ENCODE measurements at regions not wholly inside any gene's neighbourhood (a gene's known extent, or its start where the extent isn't known, plus 50 kb on each side); places are given as distances from the start of the nearest gene placed in this dataset.
"Not testable (repeated sequence)": the region's sequence is repeated elsewhere in the genome, so short reads cannot be mapped to it uniquely, and the experiment has no call there.

DNA sequence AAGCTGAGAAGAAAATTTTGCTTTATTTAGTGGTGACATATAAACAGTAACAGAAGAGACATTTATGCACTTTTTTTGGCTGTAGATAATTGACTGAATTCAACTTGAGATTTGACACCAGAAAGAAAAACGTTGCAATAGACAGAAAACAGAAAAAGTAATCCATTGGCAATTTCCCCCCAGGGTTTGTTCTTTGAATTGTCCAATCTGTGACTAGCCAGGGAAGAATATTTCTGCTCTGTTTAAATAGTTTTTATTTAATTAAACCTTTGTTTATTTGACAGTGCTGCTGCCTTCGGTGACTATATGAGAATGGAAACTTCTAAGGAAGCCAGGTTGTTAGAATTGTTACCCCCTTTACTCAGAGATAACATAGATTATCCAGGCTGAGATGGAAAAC lies 210.6 kb downstream of the DEPDC1B start:
- no peak for DNase-seq (ENCODE audit: low read depth, low spot score)

DNA sequence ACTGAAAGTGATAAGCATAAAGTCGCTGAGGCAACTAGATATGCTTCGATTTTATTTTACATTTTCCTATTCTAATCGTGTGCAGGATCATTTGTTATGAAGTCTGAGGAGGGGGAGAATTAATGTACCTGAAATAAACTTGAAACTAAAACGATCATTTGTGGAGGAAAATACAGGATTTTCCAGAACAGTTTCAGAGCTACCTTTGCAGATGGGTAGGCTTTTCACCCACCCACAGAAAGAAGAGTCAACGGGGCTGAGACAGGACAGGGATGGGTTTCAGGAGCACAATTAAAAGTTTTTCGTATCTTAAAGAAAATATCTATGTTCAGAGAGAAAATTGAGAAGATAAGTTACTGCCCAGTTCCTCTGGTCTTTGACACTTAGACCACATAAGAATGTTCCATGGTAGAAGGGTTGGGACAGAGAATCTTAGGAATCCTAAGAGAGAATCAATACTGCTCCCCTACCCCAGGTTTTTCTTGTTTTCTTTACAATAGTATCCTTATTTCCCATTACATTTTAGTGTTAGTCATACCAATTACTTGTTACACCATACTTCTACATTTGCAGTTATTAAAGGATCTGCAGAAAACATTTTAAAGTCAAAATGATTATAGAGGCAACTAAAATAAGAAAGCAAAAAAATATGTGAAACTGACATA lies 211.4 kb downstream of the DEPDC1B start:
- DNase-seq (ENCODE audit: low read depth, low spot score), result no peak

DNA sequence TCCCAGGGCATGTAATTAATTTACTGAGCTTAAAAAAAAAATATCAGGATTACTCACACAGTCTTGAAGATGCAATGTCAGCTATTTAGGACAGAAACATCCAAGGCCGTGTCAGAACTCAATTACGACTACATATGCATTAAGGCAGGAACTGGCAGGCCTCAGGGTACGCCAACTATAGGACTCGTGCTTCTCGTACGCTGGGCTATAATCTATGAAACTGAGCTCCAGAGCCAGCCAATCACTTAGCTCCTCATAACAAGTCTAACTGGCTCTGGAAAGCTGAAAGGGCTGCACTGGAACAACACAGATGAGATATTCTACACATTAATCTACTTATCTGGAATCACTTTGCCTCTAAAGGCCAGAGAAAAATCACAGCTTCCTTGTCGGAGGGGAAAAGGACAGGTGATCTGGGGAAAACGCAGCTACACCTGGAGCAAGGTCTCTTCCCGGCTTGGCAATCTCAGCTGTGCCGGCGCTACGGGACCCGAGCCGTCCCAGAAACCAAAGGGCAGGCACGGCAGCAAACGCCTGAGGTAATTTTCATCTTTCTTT lies 212.0 kb downstream of the DEPDC1B start:
- no peak for DNase-seq (ENCODE audit: low read depth, low spot score)

DNA sequence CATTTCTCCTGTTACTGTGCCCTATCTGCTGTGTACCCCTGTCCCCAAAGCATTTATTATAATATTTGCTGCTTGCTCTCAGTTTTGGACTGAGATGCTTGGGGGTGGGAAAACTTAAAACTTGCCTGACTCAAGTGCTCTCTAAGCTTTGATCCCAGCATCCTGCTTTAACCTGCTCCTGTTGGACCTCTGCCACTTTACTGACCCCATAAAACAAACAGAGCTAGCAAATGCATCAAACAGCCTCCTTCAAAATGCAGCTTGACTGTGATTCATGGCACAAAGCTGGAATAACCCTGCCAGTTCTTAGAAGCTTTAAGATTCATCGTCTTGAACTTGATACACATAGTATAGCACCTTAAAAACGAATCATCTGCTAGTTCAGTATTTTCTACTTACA lies 212.5 kb downstream of the DEPDC1B start:
- no peak for DNase-seq (ENCODE audit: low read depth, low spot score)

DNA sequence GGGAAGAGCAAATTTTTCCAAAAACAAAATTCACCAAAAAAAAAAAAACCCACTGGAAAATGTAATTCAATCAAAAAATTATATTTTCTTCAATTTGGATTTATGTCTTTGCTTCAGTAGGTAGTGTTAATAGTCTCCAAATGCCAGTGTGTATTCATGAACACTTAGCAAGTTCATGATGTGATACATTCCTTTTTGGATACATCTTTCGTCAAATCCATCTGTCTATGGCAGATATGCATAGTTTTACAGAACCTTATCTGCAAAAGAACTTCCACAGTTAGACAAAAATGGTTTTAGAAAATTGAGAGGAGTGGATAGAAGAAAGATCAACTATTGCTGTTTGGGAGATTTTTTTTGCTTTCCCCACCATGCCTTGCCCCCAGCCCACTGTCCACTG lies 214.6 kb downstream of the DEPDC1B start:
- DNase-seq (ENCODE audit: low read depth, low spot score), result no peak

GRCh38 chr5:60483050-60483449 lies 216.9 kb downstream of the DEPDC1B start:
- DNase-seq (ENCODE audit: low read depth, low spot score), result no peak

GRCh38 chr5:60482301-60482700 lies 217.7 kb downstream of the DEPDC1B start:
- DNase-seq (ENCODE audit: low read depth, low spot score), result no peak

- DNase-seq (ENCODE audit: low read depth, low spot score), result no peak
Measured at GRCh38 chr5:60479542-60479941, 220.4 kb downstream of the DEPDC1B start.

DNA sequence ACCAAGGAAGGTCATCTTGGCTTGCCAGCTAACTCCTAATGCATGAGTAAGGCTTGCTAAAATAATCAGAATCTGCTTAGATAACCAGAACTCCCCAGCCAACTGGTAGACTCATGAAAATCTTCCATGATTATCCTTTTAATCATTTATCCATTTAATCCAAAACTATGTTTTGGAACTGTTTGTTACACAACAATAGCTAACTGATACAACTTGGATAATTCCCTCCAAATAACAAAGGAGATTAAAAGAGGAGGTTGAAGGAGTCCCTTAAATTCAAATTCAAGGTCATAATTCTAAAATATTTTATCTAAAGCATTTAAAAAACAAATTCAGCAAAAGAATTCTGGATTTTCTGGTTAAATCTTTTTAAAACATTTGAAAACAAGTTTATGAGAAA lies 222.1 kb downstream of the DEPDC1B start:
- no peak for DNase-seq (ENCODE audit: low read depth, low spot score)

DNA sequence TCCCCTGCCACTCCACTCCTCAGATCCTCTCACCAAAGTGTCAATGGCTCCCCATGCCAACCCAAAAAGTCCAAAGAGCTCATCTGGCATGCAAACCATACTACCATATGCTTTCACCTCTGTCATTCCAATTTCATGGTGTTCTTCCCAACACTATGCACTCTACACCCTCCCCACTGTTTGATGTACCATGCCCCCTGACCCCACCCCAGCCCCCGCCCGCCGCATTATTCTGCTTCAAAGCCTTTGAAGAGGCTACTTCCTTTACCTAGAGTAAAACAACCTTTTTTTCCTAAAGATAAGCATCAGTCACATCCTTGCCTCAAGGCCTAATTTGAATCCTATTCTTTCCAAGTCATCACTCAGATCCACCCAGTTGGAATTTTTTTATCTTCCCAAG lies 226.3 kb downstream of the DEPDC1B start:
- no peak for DNase-seq (ENCODE audit: low read depth, low spot score)

DNA sequence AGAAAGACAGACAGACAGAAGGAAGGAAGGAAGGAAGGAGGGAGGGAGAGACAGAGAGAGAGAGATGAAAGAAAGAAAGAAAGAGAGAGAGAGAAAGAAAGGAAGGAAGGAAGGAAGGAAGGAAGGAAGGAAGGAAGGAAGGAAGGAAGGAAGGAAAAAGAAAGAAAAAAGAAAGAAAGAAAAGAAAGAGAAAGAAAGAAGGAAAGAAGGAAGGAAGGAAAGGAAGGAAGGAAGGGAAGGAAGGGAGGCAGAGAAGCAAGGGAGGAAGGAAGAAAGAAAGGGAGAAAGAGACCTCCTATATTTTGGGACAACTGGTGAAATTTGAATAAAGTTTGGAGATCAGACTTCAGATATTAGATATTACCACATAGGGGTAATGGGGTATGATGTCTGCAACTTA lies 226.9 kb downstream of the DEPDC1B start:
- not testable (repeated sequence) for DNase-seq (ENCODE audit: low read depth, low spot score)

- no peak for DNase-seq (ENCODE audit: low read depth, low spot score)
Measured at GRCh38 chr5:60470881-60471280, 229.1 kb downstream of the DEPDC1B start.

DNA sequence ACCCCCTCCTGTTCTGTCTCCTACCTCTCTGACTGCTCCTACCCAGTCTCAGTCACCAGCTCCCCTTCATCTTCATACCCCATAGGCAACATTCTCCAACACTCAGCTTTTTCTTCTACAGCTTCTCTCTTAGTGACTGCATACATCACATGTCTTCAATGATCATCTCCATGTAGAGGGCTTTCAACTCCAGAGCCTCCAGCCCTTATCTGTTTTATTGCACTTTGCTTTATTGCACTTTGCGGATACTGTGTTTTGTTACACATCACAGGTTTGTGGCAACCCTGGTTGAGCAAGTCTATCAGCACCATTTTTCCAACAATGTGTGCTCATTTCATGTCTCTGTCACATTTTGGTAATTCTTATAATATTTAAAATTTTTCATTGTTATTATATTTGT lies 230.7 kb downstream of the DEPDC1B start:
- DNase-seq (ENCODE audit: low read depth, low spot score), result no peak

DNA sequence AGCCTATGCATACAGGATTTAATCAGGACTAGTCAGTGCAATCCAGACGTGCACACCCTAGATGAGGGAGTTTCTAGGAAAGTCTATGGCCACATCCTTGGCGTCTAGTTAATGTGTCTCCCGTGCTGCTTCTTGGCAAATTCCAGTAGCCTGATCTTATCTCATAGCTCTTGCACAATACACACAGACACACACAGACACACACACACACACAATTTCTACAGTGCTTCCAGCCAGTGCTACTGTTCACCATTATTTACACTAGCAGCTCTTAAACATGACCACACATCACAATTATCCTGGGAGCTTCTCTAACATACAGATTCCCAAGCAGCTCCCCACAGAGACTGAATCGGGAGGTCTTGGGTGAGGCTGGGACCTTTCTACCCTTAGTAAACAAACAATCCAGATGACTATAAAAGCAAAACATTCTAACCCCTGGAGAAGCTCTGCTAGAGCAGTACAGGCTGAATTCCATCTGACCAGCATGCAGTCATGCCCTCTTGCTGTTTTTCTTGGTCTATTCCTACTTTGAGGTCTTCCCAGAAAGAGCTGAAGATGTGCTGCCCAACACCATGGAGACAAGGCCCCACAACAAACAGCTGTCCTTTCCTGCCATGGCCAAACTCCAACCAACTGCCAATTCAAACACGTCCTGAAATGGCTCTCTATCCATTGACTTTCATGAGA lies 236.6 kb downstream of the DEPDC1B start:
- DNase-seq (ENCODE audit: low read depth, low spot score), result peak; percentile 97

GRCh38 chr5:60458666-60459065 lies 241.3 kb downstream of the DEPDC1B start:
- DNase-seq (ENCODE audit: low read depth, low spot score), result no peak

- DNase-seq (ENCODE audit: low read depth, low spot score), result no peak
Measured at GRCh38 chr5:60457233-60457632, 242.7 kb downstream of the DEPDC1B start.

GRCh38 chr5:60455589-60455988 lies 244.4 kb downstream of the DEPDC1B start:
- DNase-seq (ENCODE audit: low read depth, low spot score), result no peak

DNA sequence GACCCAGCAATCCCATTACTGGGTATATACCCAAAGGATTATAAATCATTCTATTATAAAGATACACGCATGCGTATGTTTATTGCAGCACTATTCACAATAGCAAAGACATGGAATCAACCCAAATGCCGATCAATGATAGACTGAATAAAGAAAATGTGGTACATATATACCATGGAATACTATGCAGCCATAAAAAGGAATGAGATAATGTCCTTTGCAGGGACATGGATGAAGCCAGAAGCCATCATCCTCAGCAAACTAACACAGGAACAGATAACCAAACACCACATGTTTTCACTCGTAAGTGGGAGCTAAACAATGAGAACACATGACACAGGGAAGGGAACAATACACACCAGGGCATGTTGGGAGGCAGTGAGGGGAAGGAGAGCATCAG lies 245.7 kb downstream of the DEPDC1B start:
- not testable (repeated sequence) for DNase-seq (ENCODE audit: low read depth, low spot score)

- DNase-seq (ENCODE audit: low read depth, low spot score), result no peak
Measured at GRCh38 chr5:60453186-60453976, 246.6 kb downstream of the DEPDC1B start.

GRCh38 chr5:60448600-60448999 lies 251.4 kb downstream of the DEPDC1B start:
- no peak for DNase-seq (ENCODE audit: low read depth, low spot score)

GRCh38 chr5:60447488-60447920 lies 252.5 kb downstream of the DEPDC1B start:
- DNase-seq (ENCODE audit: low read depth, low spot score), result no peak

DNA sequence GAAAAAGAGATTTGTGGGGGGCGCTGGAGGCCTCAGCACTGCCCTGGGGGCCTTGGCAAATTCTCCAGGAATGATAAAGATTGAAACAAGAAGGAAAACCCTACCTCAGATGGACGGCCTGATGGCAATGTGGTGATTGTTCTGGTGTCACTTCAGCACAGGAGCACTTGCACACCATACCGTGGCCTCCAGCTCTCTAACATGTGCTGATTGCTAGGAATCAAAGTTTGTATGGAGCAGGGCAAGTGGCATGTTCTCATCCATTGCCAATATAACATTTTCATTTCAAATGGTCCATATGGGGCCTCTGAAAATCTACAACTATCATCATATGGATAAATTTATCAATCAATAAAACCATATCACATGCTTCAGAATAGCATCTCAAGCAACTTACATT lies 253.0 kb downstream of the DEPDC1B start:
- DNase-seq (ENCODE audit: low read depth, low spot score), result no peak
